ENCODE measurements at regions not wholly inside any gene's neighbourhood (a gene's known extent, or its start where the extent isn't known, plus 50 kb on each side); places are given as distances from the start of the nearest gene placed in this dataset.

DNA sequence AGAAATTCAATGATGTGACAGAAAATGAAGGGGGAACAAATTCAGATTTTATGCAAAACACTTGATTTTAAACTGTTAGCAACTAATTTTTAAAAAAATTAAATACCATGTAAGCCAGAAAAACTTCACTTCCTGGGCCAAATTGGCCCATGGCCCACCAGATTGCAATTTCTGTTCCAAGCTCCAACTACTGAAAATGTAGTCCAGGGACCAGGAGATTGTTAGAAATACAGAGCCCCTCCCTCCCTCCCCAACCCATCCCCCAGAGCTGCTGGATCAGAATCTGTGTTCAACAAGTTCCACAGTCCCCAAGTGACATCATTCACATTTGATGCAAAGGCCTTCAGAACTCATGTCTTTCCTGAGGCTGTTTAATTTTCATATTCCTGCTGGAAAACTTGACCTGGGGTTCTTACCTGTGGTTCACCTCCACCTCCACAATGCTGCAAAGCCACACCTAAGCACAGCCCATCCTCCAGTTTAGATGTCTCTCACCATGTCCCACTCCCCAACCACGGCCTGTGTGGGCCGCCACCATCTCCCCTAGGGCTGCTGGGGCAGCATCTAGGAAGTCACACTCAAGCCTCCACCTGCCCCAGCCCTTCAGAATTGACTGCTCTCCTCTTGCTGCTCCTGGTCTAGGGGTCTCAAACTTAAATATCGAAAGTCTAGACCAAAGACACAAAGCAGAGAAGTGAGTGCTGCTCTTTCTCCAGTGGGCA lies 482.0 kb downstream of the UQCRFS1 start:
- no peak overlapping the region for H3K4ac ChIP-seq (ENCODE audit: low read length)
- H3K4me1 ChIP-seq (ENCODE audit: control insufficient read depth in 2 of 2, insufficient read depth in 1 of 2, low read depth in 1 of 2, low read length in 2 of 2), result peaks cover 0 to 3% of the 10 kb centered on the region in 2 donors
- H2BK15ac ChIP-seq (ENCODE audit: low read length), result no peak overlapping the region
- no peak overlapping the region for H3K23ac ChIP-seq (ENCODE audit: low read depth, low read length, poor library complexity)
- no peak overlapping the region for H3K27ac ChIP-seq (replicated peaks; ENCODE audit: low read length)
- H3K36me3 ChIP-seq (replicated peaks in 1 of 2; ENCODE audit: control insufficient read depth in 2 of 2, insufficient read depth in 2 of 2, low read length in 2 of 2), result no peaks in the 10 kb centered on the region
- H3K79me1 ChIP-seq (ENCODE audit: low read depth, low read length), result no peaks in the 10 kb centered on the region
- no peak overlapping the region for H2AFZ ChIP-seq (ENCODE audit: low read length)
- no peak overlapping the region for H3K14ac ChIP-seq (ENCODE audit: low read length)
- no peak for DNase-seq (ENCODE audit: low spot score)
- H3K18ac ChIP-seq (ENCODE audit: low read length), result no peak overlapping the region
- no peak overlapping the region for H3K4me3 ChIP-seq (ENCODE audit: low read length in 2 of 2)
- H2BK120ac ChIP-seq (ENCODE audit: low read depth, low read length), result no peak overlapping the region
- H2BK12ac ChIP-seq (ENCODE audit: low read length), result no peak overlapping the region
- no peak overlapping the region for H2AK5ac ChIP-seq (ENCODE audit: low read depth, low read length)
- no CpG with 5 or more reads among the region's 3 CpGs for WGBS, 2 donors (ENCODE audit: extremely low coverage in 2 of 2, insufficient read length in 2 of 2, insufficient replicate concordance in 1 of 2)
- H2BK5ac ChIP-seq (ENCODE audit: low read length), result no peak overlapping the region
- no peak overlapping the region for H4K8ac ChIP-seq (ENCODE audit: low read depth, low read length)
- H3K9ac ChIP-seq (ENCODE audit: low read depth, low read length, poor library complexity), result no peak overlapping the region
- H4K91ac ChIP-seq (ENCODE audit: low read depth, low read length, poor library complexity), result no peak overlapping the region
- H3K9me3 ChIP-seq (replicated peaks in 1 of 2; ENCODE audit: control insufficient read depth in 2 of 2, insufficient read depth in 1 of 2, low read depth in 1 of 2, low read length in 2 of 2), result no peaks in the 10 kb centered on the region
- peaks cover 0 to 22% (median 2%) of the 10 kb centered on the region in 3 experiments for H3K27me3 ChIP-seq (ENCODE audit: control insufficient read depth in 3 of 3, insufficient read depth in 3 of 3, low read depth in 1 of 3, low read length in 3 of 3)
- H3K4me2 ChIP-seq (ENCODE audit: insufficient read depth, low read length, poor library complexity, severe bottlenecking), result no peak overlapping the region

GRCh38 chr19:28727480-28728159 lies 485.3 kb downstream of the UQCRFS1 start:
- H4K91ac ChIP-seq (ENCODE audit: low read depth, low read length, poor library complexity), result no peak overlapping the region
- no peaks in the 10 kb centered on the region for H3K79me1 ChIP-seq (ENCODE audit: low read depth, low read length)
- no peak overlapping the region for H4K8ac ChIP-seq (ENCODE audit: low read depth, low read length)
- H3K4me3 ChIP-seq (ENCODE audit: low read length in 2 of 2), result peak overlapping the region in 1 of 2 donors; percentile 97
- no peak overlapping the region for H2AK5ac ChIP-seq (ENCODE audit: low read depth, low read length)
- no peak overlapping the region for H2BK12ac ChIP-seq (ENCODE audit: low read length)
- no CpG with 5 or more reads among the region's 49 CpGs for WGBS, 2 donors (ENCODE audit: extremely low coverage in 2 of 2, insufficient read length in 2 of 2, insufficient replicate concordance in 1 of 2)
- peak overlapping the region; percentile 84 for H3K4me2 ChIP-seq (ENCODE audit: insufficient read depth, low read length, poor library complexity, severe bottlenecking)
- no peak overlapping the region for H3K27ac ChIP-seq (replicated peaks; ENCODE audit: low read length)
- no peak overlapping the region for H3K23ac ChIP-seq (ENCODE audit: low read depth, low read length, poor library complexity)
- H3K36me3 ChIP-seq (replicated peaks in 1 of 2; ENCODE audit: control insufficient read depth in 2 of 2, insufficient read depth in 2 of 2, low read length in 2 of 2), result peaks cover 0 to 1% of the 10 kb centered on the region in 2 donors
- peak overlapping the region; percentile 56 for H3K18ac ChIP-seq (ENCODE audit: low read length)
- DNase-seq (ENCODE audit: low spot score), result peak; percentile 56
- H3K9me3 ChIP-seq (replicated peaks in 1 of 2; ENCODE audit: control insufficient read depth in 2 of 2, insufficient read depth in 1 of 2, low read depth in 1 of 2, low read length in 2 of 2), result no peaks in the 10 kb centered on the region
- H2BK120ac ChIP-seq (ENCODE audit: low read depth, low read length), result no peak overlapping the region
- H3K14ac ChIP-seq (ENCODE audit: low read length), result no peak overlapping the region
- peaks cover 0 to 24% (median 2%) of the 10 kb centered on the region in 3 experiments for H3K27me3 ChIP-seq (ENCODE audit: control insufficient read depth in 3 of 3, insufficient read depth in 3 of 3, low read depth in 1 of 3, low read length in 3 of 3)
- H3K4ac ChIP-seq (ENCODE audit: low read length), result no peak overlapping the region
- H3K9ac ChIP-seq (ENCODE audit: low read depth, low read length, poor library complexity), result no peak overlapping the region
- peaks cover 0 to 3% of the 10 kb centered on the region in 2 donors for H3K4me1 ChIP-seq (ENCODE audit: control insufficient read depth in 2 of 2, insufficient read depth in 1 of 2, low read depth in 1 of 2, low read length in 2 of 2)
- H2AFZ ChIP-seq (ENCODE audit: low read length), result peak overlapping the region; percentile 29
- H2BK5ac ChIP-seq (ENCODE audit: low read length), result no peak overlapping the region
- H2BK15ac ChIP-seq (ENCODE audit: low read length), result no peak overlapping the region

GRCh38 chr19:28726533-28727479 lies 486.1 kb downstream of the UQCRFS1 start:
- H3K9ac ChIP-seq (ENCODE audit: low read depth, low read length, poor library complexity), result no peak overlapping the region
- no peak overlapping the region for H3K4ac ChIP-seq (ENCODE audit: low read length)
- no peak overlapping the region for H4K8ac ChIP-seq (ENCODE audit: low read depth, low read length)
- no peak overlapping the region for H2AK5ac ChIP-seq (ENCODE audit: low read depth, low read length)
- no peaks in the 10 kb centered on the region for H3K79me1 ChIP-seq (ENCODE audit: low read depth, low read length)
- peak overlapping the region in 1 of 2 donors; percentile 97 for H3K4me3 ChIP-seq (ENCODE audit: low read length in 2 of 2)
- H3K36me3 ChIP-seq (replicated peaks in 1 of 2; ENCODE audit: control insufficient read depth in 2 of 2, insufficient read depth in 2 of 2, low read length in 2 of 2), result peaks cover 0 to 4% of the 10 kb centered on the region in 2 donors
- no peak overlapping the region for H3K23ac ChIP-seq (ENCODE audit: low read depth, low read length, poor library complexity)
- peaks cover 0 to 3% of the 10 kb centered on the region in 2 donors for H3K4me1 ChIP-seq (ENCODE audit: control insufficient read depth in 2 of 2, insufficient read depth in 1 of 2, low read depth in 1 of 2, low read length in 2 of 2)
- no peak for DNase-seq (ENCODE audit: low spot score)
- H2AFZ ChIP-seq (ENCODE audit: low read length), result peak overlapping the region; percentile 29
- no peak overlapping the region for H2BK12ac ChIP-seq (ENCODE audit: low read length)
- H3K18ac ChIP-seq (ENCODE audit: low read length), result peak overlapping the region; percentile 56
- peak overlapping the region; percentile 84 for H3K4me2 ChIP-seq (ENCODE audit: insufficient read depth, low read length, poor library complexity, severe bottlenecking)
- no peaks in the 10 kb centered on the region for H3K9me3 ChIP-seq (replicated peaks in 1 of 2; ENCODE audit: control insufficient read depth in 2 of 2, insufficient read depth in 1 of 2, low read depth in 1 of 2, low read length in 2 of 2)
- H3K27ac ChIP-seq (replicated peaks; ENCODE audit: low read length), result no peak overlapping the region
- no peak overlapping the region for H2BK5ac ChIP-seq (ENCODE audit: low read length)
- H3K27me3 ChIP-seq (ENCODE audit: control insufficient read depth in 3 of 3, insufficient read depth in 3 of 3, low read depth in 1 of 3, low read length in 3 of 3), result peaks cover 0 to 24% (median 2%) of the 10 kb centered on the region in 3 experiments
- H4K91ac ChIP-seq (ENCODE audit: low read depth, low read length, poor library complexity), result no peak overlapping the region
- WGBS, 2 donors (ENCODE audit: extremely low coverage in 2 of 2, insufficient read length in 2 of 2, insufficient replicate concordance in 1 of 2), result no CpG with 5 or more reads among the region's 46 CpGs
- no peak overlapping the region for H2BK120ac ChIP-seq (ENCODE audit: low read depth, low read length)
- H2BK15ac ChIP-seq (ENCODE audit: low read length), result no peak overlapping the region
- no peak overlapping the region for H3K14ac ChIP-seq (ENCODE audit: low read length)

Measured in neuronal stem cell (in vitro differentiated cells).